HEK293 (cell line): ENCODE measurements at regions not wholly inside any gene's neighbourhood (a gene's known extent, or its start where the extent isn't known, plus 50 kb on each side); places are given as distances from the start of the nearest gene placed in this dataset.

Source experiments
- HOXA7 ChIP-seq: sonication (generic); formaldehyde crosslinking; IDR thresholded peaks from 2 replicates; pipeline ENCODE4 v1.8.1; 2022; ENCODE audit warnings: missing genetic modification reagents, borderline replicate concordance
- HOXD13 ChIP-seq: sonication (generic); formaldehyde crosslinking; IDR thresholded peaks from 2 replicates; pipeline ENCODE4 v1.8.0; 2022; ENCODE audit warnings: missing genetic modification reagents, borderline replicate concordance
- IKZF3 ChIP-seq: fragments of 450-650 bp; IDR thresholded peaks from 2 replicates; pipeline ENCODE4 v1.5.0; 2018; ENCODE audit warnings: missing biosample characterization, mild to moderate bottlenecking, missing genetic modification characterization, moderate library complexity
- ZNF239 ChIP-seq: fragments of 450-650 bp; formaldehyde crosslinking; IDR thresholded peaks from 2 replicates; pipeline ENCODE4 v1.5.1; 2016; ENCODE audit warnings: missing biosample characterization, missing genetic modification characterization
- ZNF473 ChIP-seq: fragments of 450-650 bp; formaldehyde crosslinking; IDR thresholded peaks from 2 replicates; pipeline ENCODE4 v1.5.1; 2017; ENCODE audit warnings: missing biosample characterization, missing genetic modification characterization
- ZNF76 ChIP-seq: fragments of 450-650 bp; formaldehyde crosslinking; IDR thresholded peaks from 2 replicates; pipeline ENCODE4; 2016; ENCODE audit warnings: low read depth, missing biosample characterization, missing genetic modification characterization, borderline replicate concordance
- TF ChIP-seq, protein P1 (sequence below): fragments of 450-650 bp; formaldehyde crosslinking; IDR thresholded peaks from 2 replicates; pipeline ENCODE4 v1.5.1; 2016; ENCODE audit warnings: missing biosample characterization, missing genetic modification characterization
- TF ChIP-seq, protein P2 (sequence below): IDR thresholded peaks from 2 replicates; pipeline ENCODE4 v1.6.1; 2011; ENCODE audit warnings: mild to moderate bottlenecking, low read depth, low read length, borderline replicate concordance
- TF ChIP-seq, protein P3 (sequence below): fragments of 450-650 bp; formaldehyde crosslinking; IDR thresholded peaks from 2 replicates; pipeline ENCODE4 v1.5.1; 2016; ENCODE audit warnings: missing biosample characterization, missing genetic modification characterization
- TF ChIP-seq, protein P4 (sequence below): fragments of 450-650 bp; formaldehyde crosslinking; IDR thresholded peaks from 2 replicates; pipeline ENCODE4 v1.5.1; 2016; ENCODE audit warnings: missing biosample characterization, missing genetic modification characterization

DNA sequence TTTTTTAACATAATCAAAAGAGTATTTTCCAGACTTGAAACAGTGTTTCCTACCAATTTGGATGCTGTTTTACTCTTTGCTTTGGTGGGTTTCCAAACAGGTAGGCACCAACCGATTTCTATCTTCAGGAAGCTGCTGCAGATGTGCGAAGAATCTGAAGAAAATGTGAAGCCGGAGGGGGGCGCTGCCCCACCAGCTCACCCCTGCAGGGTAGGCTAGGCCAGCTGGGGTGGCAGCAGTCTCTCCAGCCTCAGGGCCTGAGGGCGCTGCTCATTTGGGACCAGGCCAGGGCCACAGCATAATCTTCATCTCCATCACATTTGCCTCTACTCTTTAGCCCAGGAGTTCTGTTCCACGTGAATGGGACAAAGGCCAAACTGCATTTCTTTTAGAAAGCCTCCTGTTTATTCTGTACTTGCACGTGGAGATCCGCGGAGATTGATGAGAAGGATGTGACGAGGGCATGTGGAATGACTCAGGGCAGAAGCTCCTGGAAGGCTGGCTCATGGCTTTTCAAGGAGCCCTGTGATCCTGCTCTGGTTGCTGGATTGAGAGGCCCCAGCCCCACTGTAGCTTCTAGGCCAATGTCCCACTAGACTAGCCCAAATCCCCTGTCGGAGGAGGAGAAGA lies 84.2 kb upstream of the FAM136A start:
- no peak for TF ChIP-seq HOXA7 (CRISPR knock-in tag)
- TF ChIP-seq IKZF3 (tag by site-specific recombination) = no peak
- no peak for TF ChIP-seq ZNF473 (tag by site-specific recombination)
- TF ChIP-seq, protein P1, sequence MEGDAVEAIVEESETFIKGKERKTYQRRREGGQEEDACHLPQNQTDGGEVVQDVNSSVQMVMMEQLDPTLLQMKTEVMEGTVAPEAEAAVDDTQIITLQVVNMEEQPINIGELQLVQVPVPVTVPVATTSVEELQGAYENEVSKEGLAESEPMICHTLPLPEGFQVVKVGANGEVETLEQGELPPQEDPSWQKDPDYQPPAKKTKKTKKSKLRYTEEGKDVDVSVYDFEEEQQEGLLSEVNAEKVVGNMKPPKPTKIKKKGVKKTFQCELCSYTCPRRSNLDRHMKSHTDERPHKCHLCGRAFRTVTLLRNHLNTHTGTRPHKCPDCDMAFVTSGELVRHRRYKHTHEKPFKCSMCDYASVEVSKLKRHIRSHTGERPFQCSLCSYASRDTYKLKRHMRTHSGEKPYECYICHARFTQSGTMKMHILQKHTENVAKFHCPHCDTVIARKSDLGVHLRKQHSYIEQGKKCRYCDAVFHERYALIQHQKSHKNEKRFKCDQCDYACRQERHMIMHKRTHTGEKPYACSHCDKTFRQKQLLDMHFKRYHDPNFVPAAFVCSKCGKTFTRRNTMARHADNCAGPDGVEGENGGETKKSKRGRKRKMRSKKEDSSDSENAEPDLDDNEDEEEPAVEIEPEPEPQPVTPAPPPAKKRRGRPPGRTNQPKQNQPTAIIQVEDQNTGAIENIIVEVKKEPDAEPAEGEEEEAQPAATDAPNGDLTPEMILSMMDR = no peak
- TF ChIP-seq, protein P2, sequence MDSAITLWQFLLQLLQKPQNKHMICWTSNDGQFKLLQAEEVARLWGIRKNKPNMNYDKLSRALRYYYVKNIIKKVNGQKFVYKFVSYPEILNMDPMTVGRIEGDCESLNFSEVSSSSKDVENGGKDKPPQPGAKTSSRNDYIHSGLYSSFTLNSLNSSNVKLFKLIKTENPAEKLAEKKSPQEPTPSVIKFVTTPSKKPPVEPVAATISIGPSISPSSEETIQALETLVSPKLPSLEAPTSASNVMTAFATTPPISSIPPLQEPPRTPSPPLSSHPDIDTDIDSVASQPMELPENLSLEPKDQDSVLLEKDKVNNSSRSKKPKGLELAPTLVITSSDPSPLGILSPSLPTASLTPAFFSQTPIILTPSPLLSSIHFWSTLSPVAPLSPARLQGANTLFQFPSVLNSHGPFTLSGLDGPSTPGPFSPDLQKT = no peak
- TF ChIP-seq, protein P3, sequence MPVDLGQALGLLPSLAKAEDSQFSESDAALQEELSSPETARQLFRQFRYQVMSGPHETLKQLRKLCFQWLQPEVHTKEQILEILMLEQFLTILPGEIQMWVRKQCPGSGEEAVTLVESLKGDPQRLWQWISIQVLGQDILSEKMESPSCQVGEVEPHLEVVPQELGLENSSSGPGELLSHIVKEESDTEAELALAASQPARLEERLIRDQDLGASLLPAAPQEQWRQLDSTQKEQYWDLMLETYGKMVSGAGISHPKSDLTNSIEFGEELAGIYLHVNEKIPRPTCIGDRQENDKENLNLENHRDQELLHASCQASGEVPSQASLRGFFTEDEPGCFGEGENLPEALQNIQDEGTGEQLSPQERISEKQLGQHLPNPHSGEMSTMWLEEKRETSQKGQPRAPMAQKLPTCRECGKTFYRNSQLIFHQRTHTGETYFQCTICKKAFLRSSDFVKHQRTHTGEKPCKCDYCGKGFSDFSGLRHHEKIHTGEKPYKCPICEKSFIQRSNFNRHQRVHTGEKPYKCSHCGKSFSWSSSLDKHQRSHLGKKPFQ = no peak
- no peak for TF ChIP-seq ZNF76 (tag by site-specific recombination)
- TF ChIP-seq, protein P4, sequence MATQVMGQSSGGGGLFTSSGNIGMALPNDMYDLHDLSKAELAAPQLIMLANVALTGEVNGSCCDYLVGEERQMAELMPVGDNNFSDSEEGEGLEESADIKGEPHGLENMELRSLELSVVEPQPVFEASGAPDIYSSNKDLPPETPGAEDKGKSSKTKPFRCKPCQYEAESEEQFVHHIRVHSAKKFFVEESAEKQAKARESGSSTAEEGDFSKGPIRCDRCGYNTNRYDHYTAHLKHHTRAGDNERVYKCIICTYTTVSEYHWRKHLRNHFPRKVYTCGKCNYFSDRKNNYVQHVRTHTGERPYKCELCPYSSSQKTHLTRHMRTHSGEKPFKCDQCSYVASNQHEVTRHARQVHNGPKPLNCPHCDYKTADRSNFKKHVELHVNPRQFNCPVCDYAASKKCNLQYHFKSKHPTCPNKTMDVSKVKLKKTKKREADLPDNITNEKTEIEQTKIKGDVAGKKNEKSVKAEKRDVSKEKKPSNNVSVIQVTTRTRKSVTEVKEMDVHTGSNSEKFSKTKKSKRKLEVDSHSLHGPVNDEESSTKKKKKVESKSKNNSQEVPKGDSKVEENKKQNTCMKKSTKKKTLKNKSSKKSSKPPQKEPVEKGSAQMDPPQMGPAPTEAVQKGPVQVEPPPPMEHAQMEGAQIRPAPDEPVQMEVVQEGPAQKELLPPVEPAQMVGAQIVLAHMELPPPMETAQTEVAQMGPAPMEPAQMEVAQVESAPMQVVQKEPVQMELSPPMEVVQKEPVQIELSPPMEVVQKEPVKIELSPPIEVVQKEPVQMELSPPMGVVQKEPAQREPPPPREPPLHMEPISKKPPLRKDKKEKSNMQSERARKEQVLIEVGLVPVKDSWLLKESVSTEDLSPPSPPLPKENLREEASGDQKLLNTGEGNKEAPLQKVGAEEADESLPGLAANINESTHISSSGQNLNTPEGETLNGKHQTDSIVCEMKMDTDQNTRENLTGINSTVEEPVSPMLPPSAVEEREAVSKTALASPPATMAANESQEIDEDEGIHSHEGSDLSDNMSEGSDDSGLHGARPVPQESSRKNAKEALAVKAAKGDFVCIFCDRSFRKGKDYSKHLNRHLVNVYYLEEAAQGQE (tag by site-specific recombination) = no peak
- no peak for TF ChIP-seq ZNF239 (tag by site-specific recombination)
- no peak for TF ChIP-seq HOXD13 (CRISPR knock-in tag)
